ENCODE measurements at regions not wholly inside any gene's neighbourhood (a gene's known extent, or its start where the extent isn't known, plus 50 kb on each side); places are given as distances from the start of the nearest gene placed in this dataset.

- no peak for DNase-seq (ENCODE audit: extremely low read depth in 1 of 11, low read depth in 9 of 11, low spot score in 4 of 11)
Observed at GRCh38 chr15:67976506-67977073, 77.5 kb upstream of the PIAS1 start.

- DNase-seq (ENCODE audit: extremely low read depth in 1 of 11, low read depth in 9 of 11, low spot score in 4 of 11), result no peak
Observed at GRCh38 chr15:67977414-67978089, 76.6 kb upstream of the PIAS1 start.

- DNase-seq (ENCODE audit: extremely low read depth in 1 of 11, low read depth in 9 of 11, low spot score in 4 of 11), result no peak
Observed at GRCh38 chr15:67979281-67979680, 74.8 kb upstream of the PIAS1 start.

- no peak for DNase-seq (ENCODE audit: extremely low read depth in 1 of 11, low read depth in 9 of 11, low spot score in 4 of 11)
Observed at GRCh38 chr15:67980171-67980570, 73.9 kb upstream of the PIAS1 start.

GRCh38 chr15:67980773-67981685 is 73.1 kb upstream of the PIAS1 start:
- DNase-seq (ENCODE audit: extremely low read depth in 1 of 11, low read depth in 9 of 11, low spot score in 4 of 11), result no peak

- no peak for DNase-seq (ENCODE audit: extremely low read depth in 1 of 11, low read depth in 9 of 11, low spot score in 4 of 11)
Observed at GRCh38 chr15:67981848-67982247, 72.3 kb upstream of the PIAS1 start.

- DNase-seq (ENCODE audit: extremely low read depth in 1 of 11, low read depth in 9 of 11, low spot score in 4 of 11), result no peak
Observed at GRCh38 chr15:67991706-67992105, 62.4 kb upstream of the PIAS1 start.

GRCh38 chr15:67992411-67992810 is 61.7 kb upstream of the PIAS1 start:
- DNase-seq (ENCODE audit: extremely low read depth in 1 of 11, low read depth in 9 of 11, low spot score in 4 of 11), result no peak

GRCh38 chr15:67992834-67993233 is 61.3 kb upstream of the PIAS1 start:
- DNase-seq (ENCODE audit: extremely low read depth in 1 of 11, low read depth in 9 of 11, low spot score in 4 of 11), result no peak

GRCh38 chr15:67997996-67998395 is 56.1 kb upstream of the PIAS1 start:
- no peak for DNase-seq (ENCODE audit: extremely low read depth in 1 of 11, low read depth in 9 of 11, low spot score in 4 of 11)

- no peak for DNase-seq (ENCODE audit: extremely low read depth in 1 of 11, low read depth in 9 of 11, low spot score in 4 of 11)
Observed at GRCh38 chr15:67998599-67999133, 55.4 kb upstream of the PIAS1 start.

GRCh38 chr15:67999320-68000100 is 54.6 kb upstream of the PIAS1 start:
- no peak for DNase-seq (ENCODE audit: extremely low read depth in 1 of 11, low read depth in 9 of 11, low spot score in 4 of 11)

GRCh38 chr15:68000754-68001153 is 53.4 kb upstream of the PIAS1 start:
- DNase-seq (ENCODE audit: extremely low read depth in 1 of 11, low read depth in 9 of 11, low spot score in 4 of 11), result no peak

GRCh38 chr15:68001811-68002210 is 52.3 kb upstream of the PIAS1 start:
- no peak for DNase-seq (ENCODE audit: extremely low read depth in 1 of 11, low read depth in 9 of 11, low spot score in 4 of 11)

- no peak for DNase-seq (ENCODE audit: extremely low read depth in 1 of 11, low read depth in 9 of 11, low spot score in 4 of 11)
Observed at GRCh38 chr15:68003297-68003696, 50.8 kb upstream of the PIAS1 start.

All from renal cortex interstitium (tissue), 11 donors.